Ishikawa (cell line): ENCODE measurements at regions not wholly inside any gene's neighbourhood (a gene's known extent, or its start where the extent isn't known, plus 50 kb on each side); places are given as distances from the start of the nearest gene placed in this dataset.

ENCODE experiments used
- CREB1 ChIP-seq: IDR thresholded peaks from 2 replicates; pipeline ENCODE4 v1.6.1; 2012; ENCODE audit warnings: low read depth
- EP300 ChIP-seq: IDR thresholded peaks from 2 replicates; pipeline ENCODE4 v1.6.1; 2012; ENCODE audit warnings: borderline replicate concordance
- NFIC ChIP-seq: IDR thresholded peaks from 2 replicates; pipeline ENCODE4 v1.6.1; 2012
- TF ChIP-seq, protein P1 (sequence below): IDR thresholded peaks from 2 replicates; pipeline ENCODE4 v1.6.1; 2012

DNA sequence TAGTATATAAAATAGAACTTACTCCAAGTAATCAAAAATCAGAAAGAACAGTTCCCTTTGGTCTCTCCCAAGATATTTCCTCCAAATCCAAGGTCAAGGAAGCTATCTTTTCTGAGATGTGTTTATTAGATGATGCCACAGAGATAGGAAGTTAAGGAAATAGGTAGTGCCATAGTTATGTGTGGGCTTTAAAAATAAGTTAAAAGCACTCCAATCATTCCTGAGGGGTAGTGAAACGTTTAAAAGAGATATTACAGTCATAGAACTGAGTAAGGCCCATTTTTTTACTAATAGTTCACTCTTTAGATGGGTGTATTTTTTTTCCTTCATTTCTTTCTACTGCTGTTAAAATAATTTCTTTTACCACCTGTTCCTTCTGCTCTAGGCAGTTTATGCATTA, 1630.9 kb upstream of the SEL1L start:
- TF ChIP-seq, protein P1, sequence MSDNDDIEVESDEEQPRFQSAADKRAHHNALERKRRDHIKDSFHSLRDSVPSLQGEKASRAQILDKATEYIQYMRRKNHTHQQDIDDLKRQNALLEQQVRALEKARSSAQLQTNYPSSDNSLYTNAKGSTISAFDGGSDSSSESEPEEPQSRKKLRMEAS: no peak
- TF ChIP-seq EP300 (no peak), CREB1 (no peak), NFIC (no peak)
